ENCODE measurements at regions not wholly inside any gene's neighbourhood (a gene's known extent, or its start where the extent isn't known, plus 50 kb on each side); places are given as distances from the start of the nearest gene placed in this dataset.

- TF ChIP-seq CTCF (conservative IDR thresholded peaks at IDR 0.05; ENCODE audit: low read length) = no peak
- TF ChIP-seq EZH2phosphoT487 (IDR thresholded peaks at IDR 0.05; ENCODE audit: borderline replicate concordance) = no peak
Observed at GRCh38 chr13:34749046-34749445, 193.0 kb upstream of the NBEA start.
